A172 (cell line): ENCODE measurements at regions not wholly inside any gene's neighbourhood (a gene's known extent, or its start where the extent isn't known, plus 50 kb on each side); places are given as distances from the start of the nearest gene placed in this dataset.

ENCODE experiments used
- DNase-seq: peaks from one replicate; pipeline ENCODE4 v3.0.0-alpha.2; 2015; ENCODE audit warnings: low spot score

DNA sequence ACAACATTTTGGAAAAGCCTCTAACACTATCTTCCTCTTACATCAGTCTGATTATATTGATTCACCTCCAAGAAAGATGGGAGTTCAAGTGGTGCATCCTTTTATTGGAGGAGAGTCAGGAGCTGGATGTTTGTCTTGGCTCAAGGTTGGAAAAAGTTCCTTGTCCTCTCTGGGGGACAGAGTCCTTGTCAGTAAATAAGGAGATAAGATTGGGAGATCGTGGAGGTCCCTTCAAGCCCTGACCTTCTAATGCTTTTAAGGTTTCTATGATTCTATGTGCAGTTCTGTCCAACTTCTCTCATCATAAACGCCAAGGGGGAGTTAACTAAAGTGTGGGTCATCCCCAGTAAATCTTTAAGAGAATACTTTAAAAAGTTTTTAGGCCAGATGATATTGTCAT, 60.9 kb upstream of the CCBE1 start:
- no peak for DNase-seq

DNA sequence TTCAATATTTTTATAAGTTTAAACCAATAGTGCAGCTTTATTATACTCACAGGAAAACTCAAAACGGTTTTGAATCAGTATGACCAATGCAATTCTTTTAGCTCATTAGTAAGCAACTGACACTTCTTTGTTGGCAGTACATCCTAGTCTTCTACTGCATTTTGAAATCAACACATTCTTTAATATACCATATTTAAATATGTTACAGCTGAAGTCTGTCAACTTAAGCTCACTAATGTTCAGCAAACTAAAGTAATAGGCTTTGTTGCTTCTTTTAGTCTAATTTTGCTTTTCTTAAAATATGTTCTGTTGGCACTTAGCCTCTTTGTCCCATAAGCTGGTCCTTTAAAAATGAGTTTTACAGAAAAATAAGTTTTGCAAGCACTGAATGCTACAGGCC, 55.4 kb upstream of the CCBE1 start:
- no peak for DNase-seq

DNA sequence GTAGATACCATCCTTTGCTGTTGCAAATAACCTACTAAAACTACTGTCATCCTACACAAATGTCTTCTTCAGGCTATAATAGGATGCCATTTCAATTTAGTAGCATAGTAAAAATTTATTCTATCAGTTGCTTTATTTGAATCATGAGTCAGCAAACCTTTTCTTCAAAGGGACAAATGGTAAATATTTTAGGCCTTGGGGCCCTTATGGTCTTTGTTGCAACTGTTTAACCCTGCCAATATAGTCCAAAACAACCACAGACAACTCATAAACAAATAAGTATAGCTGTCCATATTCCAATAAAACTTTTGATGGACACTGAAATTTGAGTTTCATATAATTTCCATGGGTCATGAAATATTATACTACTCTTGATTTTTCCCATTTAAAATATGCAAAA, 54.0 kb upstream of the CCBE1 start:
- DNase-seq = no peak

DNA sequence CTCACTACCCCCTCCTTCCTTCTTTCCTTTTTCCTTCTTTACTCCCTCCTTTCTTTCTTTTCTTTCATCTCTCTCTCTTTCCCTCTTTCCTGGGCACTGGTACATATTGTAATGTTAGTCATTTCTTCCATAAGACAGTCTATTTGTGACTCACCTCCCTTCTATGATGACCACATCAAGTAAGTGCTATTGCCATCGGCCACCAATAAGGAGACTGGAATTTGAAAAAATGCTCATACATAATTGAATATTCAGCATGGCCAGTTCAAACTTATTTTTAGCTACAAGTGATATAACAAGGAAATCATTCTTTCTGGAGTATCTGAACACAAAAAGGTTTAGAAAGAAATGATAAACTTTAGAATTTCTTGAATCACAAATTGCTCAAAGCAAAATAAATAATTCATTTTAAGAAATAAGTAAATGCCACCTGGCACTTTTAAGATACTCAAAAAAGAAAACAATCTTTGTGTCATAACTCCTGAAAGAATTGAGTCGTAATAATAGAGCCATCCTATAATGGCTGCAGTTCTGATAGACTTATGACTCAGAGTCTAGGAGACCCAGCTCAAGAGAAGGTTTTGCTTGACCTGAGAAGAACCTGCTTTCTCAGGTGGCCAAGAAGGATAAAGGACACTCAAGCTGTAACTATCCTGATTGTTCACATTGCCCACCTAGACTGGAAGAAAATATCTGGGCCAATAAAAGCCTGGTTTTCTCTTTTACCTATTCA, 51.6 kb upstream of the CCBE1 start:
- peak; percentile 80 for DNase-seq
